Mesenchymal stem cell (in vitro differentiated cells and primary cell): ENCODE measurements at regions not wholly inside any gene's neighbourhood (a gene's known extent, or its start where the extent isn't known, plus 50 kb on each side); places are given as distances from the start of the nearest gene placed in this dataset.
A peak's percentile ranks its signal among the peaks of the same experiment; 100 is the strongest.

Experiments
- DNase-seq: peaks from one replicate; pipeline ENCODE4 v3.0.0-alpha.2; 2013
- H2AFZ ChIP-seq: one replicate; pipeline ENCODE4 v1.6.1; 2013; ENCODE audit warnings: low read depth, mild to moderate bottlenecking, control low read depth, inconsistent platforms, low read length, moderate library complexity
- H2AK5ac ChIP-seq: 2 replicates; pipeline ENCODE4 v1.6.1; 2013; ENCODE audit warnings: low read length, moderate library complexity, mild to moderate bottlenecking, inconsistent platforms; ENCODE audit not compliant: severe bottlenecking
- H2BK120ac ChIP-seq: one replicate; pipeline ENCODE4 v1.6.1; 2013; ENCODE audit warnings: low read depth, mild to moderate bottlenecking, inconsistent platforms, low read length, moderate library complexity
- H2BK12ac ChIP-seq, 2 experiments: one replicate each; pipeline ENCODE4 v1.6.1; 2013; ENCODE audit warnings: inconsistent platforms in 2 of 2, low read length in 2 of 2, mild to moderate bottlenecking in 2 of 2, moderate library complexity in 2 of 2, control low read depth in 1 of 2
- H2BK15ac ChIP-seq: one replicate; pipeline ENCODE4 v1.6.1; 2013; ENCODE audit warnings: mild to moderate bottlenecking, low read depth, inconsistent platforms; ENCODE audit not compliant: poor library complexity, severe bottlenecking
- H2BK5ac ChIP-seq: 2 replicates; pipeline ENCODE4 v1.6.1; 2013; ENCODE audit warnings: low read depth, mild to moderate bottlenecking, low read length, control low read depth, inconsistent platforms; ENCODE audit not compliant: poor library complexity, severe bottlenecking
- H3K14ac ChIP-seq, 2 experiments: one replicate each; pipeline ENCODE4 v1.6.1; 2013; ENCODE audit warnings: inconsistent platforms in 2 of 2, low read length in 2 of 2, control low read depth in 1 of 2, mild to moderate bottlenecking in 1 of 2, moderate library complexity in 1 of 2
- H3K18ac ChIP-seq, 2 experiments: one replicate each; pipeline ENCODE4 v1.6.1; 2013; ENCODE audit warnings: inconsistent platforms in 2 of 2, low read length in 2 of 2, control low read depth in 1 of 2, low read depth in 1 of 2, mild to moderate bottlenecking in 1 of 2
- H3K23ac ChIP-seq, 2 experiments: one replicate each; pipeline ENCODE4 v1.6.1; 2013; ENCODE audit warnings: inconsistent platforms in 2 of 2, low read length in 2 of 2, mild to moderate bottlenecking in 2 of 2, moderate library complexity in 2 of 2, control low read depth in 1 of 2
- H3K27ac ChIP-seq: 2 replicates; pipeline ENCODE4 v1.5.1; 2013; ENCODE audit warnings: mild to moderate bottlenecking, moderate library complexity, low read length, control low read depth, inconsistent platforms; ENCODE audit not compliant: poor library complexity, severe bottlenecking
- H3K27me3 ChIP-seq, 2 experiments: 2 replicates each; pipeline versions ENCODE4 v1.6.1 to v1.7.0; 2013; ENCODE audit warnings: low read length in 2 of 2, mild to moderate bottlenecking in 2 of 2, moderate library complexity in 2 of 2, control low read depth in 1 of 2, inconsistent platforms in 1 of 2; ENCODE audit not compliant: control insufficient read depth in 1 of 2, insufficient read depth in 1 of 2
- H3K36me3 ChIP-seq, 2 experiments: 2 replicates each; pipeline versions ENCODE4 v1.6.1 to v1.7.0; 2013; ENCODE audit warnings: low read length in 2 of 2, control low read depth in 1 of 2, inconsistent platforms in 1 of 2, low read depth in 1 of 2, mild to moderate bottlenecking in 1 of 2; ENCODE audit not compliant: insufficient read depth in 2 of 2, control insufficient read depth in 1 of 2
- H3K4ac ChIP-seq, 2 experiments: one replicate each; pipeline ENCODE4 v1.6.1; 2013; ENCODE audit warnings: inconsistent platforms in 2 of 2, low read length in 2 of 2, mild to moderate bottlenecking in 2 of 2, moderate library complexity in 2 of 2, control low read depth in 1 of 2, low read depth in 1 of 2
- H3K4me1 ChIP-seq: 2 replicates; pipeline ENCODE4 v1.6.1; 2013; ENCODE audit warnings: low read depth, low read length, control low read depth; ENCODE audit not compliant: control insufficient read depth, insufficient read depth
- H3K4me2 ChIP-seq: 2 replicates; pipeline ENCODE4 v1.6.1; 2013; ENCODE audit warnings: low read length, mild to moderate bottlenecking, inconsistent platforms; ENCODE audit not compliant: poor library complexity, severe bottlenecking
- H3K4me3 ChIP-seq, 2 experiments: 2 replicates each; pipeline versions ENCODE4 v1.5.1 to v1.7.0; 2013; ENCODE audit warnings: low read length in 2 of 2, mild to moderate bottlenecking in 2 of 2, control low read depth in 1 of 2, low read depth in 1 of 2; ENCODE audit not compliant: insufficient read depth in 1 of 2
- H3K79me1 ChIP-seq: replicated peaks from 2 replicates; pipeline ENCODE4 v1.6.1; 2013; ENCODE audit warnings: mild to moderate bottlenecking, control low read depth, low read length, inconsistent platforms; ENCODE audit not compliant: poor library complexity, severe bottlenecking
- H3K9ac ChIP-seq: 2 replicates; pipeline ENCODE4 v1.7.0; 2013; ENCODE audit warnings: mild to moderate bottlenecking, low read length, moderate library complexity
- H3K9me3 ChIP-seq: 2 replicates; pipeline ENCODE4 v1.7.0; 2013; ENCODE audit warnings: mild to moderate bottlenecking, low read length; ENCODE audit not compliant: control insufficient read depth
- H4K8ac ChIP-seq: one replicate; pipeline ENCODE4 v1.6.1; 2013; ENCODE audit warnings: inconsistent platforms, mild to moderate bottlenecking, low read length, moderate library complexity
- H4K91ac ChIP-seq: one replicate; pipeline ENCODE4 v1.6.1; 2013; ENCODE audit warnings: mild to moderate bottlenecking, low read length, inconsistent platforms
- WGBS: methylation state at CpG from one replicate; pipeline ENCODE4 v1.1.7; 2013; ENCODE audit warnings: mixed read lengths; 5-methylcytosine and 5-hydroxymethylcytosine counted together

GRCh38 chr16:55392701-55393100, 68.7 kb downstream of the IRX6 start:
- no peak overlapping the region for H3K14ac ChIP-seq
- H3K4ac ChIP-seq: no peak overlapping the region
- H3K27me3 ChIP-seq: peaks cover 0 to 12% of the 10 kb centered on the region in 2 experiments
- no peak overlapping the region for H3K23ac ChIP-seq
- H3K18ac ChIP-seq: no peak overlapping the region
- H2AK5ac ChIP-seq: no peak overlapping the region
- no peaks in the 10 kb centered on the region for H3K79me1 ChIP-seq
- H3K36me3 ChIP-seq: no peaks in the 10 kb centered on the region
- H3K9ac ChIP-seq: no peak overlapping the region
- H2BK5ac ChIP-seq: no peak overlapping the region
- no peak overlapping the region for H2AFZ ChIP-seq
- no peak overlapping the region for H2BK120ac ChIP-seq
- H2BK15ac ChIP-seq: no peak overlapping the region
- no peak overlapping the region for H4K91ac ChIP-seq
- 23% methylated on average over 1 of the region's 1 CpG for WGBS
- H3K4me2 ChIP-seq: no peak overlapping the region
- no peak overlapping the region for H3K4me3 ChIP-seq
- H3K27ac ChIP-seq: no peak overlapping the region
- H3K9me3 ChIP-seq: no peaks in the 10 kb centered on the region
- no peak for DNase-seq
- no peaks in the 10 kb centered on the region for H3K4me1 ChIP-seq
- no peak overlapping the region for H2BK12ac ChIP-seq
- no peak overlapping the region for H4K8ac ChIP-seq

DNA sequence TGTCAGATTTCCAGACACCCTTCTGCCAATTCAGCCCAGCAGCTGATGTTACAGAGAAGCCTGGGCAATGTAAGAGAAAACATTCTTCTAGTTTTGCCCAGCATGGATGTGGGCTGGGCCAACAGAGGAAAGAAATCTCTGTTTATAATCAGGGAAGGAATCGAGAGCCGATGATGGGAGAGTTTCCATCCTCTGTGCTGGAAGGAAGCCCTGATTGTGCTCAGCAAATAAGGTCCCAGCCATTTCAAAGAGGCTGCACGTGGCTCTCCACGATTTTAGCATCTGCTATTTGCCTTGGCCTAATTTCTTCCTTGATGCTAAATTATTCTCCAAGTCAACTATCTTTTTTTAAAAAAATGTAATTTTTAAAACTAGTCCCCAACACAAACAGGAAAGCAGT, 70.0 kb downstream of the IRX6 start:
- Histone ChIP-seq H3K4me2 (no peak overlapping the region), H3K4me3 (no peak overlapping the region), H3K4me1 (no peaks in the 10 kb centered on the region), H2AK5ac (no peak overlapping the region), H3K9me3 (no peaks in the 10 kb centered on the region), H2AFZ (no peak overlapping the region), H3K27me3 (peaks cover 2 to 20% of the 10 kb centered on the region in 2 experiments), H3K36me3 (no peaks in the 10 kb centered on the region), H2BK120ac (no peak overlapping the region), H3K27ac (no peak overlapping the region), H3K18ac (no peak overlapping the region), H2BK12ac (no peak overlapping the region), H4K8ac (no peak overlapping the region), H3K4ac (no peak overlapping the region), H3K79me1 (no peaks in the 10 kb centered on the region), H2BK5ac (no peak overlapping the region), H3K14ac (no peak overlapping the region), H2BK15ac (no peak overlapping the region), H3K23ac (no peak overlapping the region), H4K91ac (no peak overlapping the region), H3K9ac (no peak overlapping the region)
- DNase-seq: no peak
- 72% methylated on average over 4 of the region's 4 CpGs for WGBS

- no peak overlapping the region for H2BK12ac ChIP-seq
- WGBS: 82% methylated on average over 10 of the region's 10 CpGs
- no peaks in the 10 kb centered on the region for H3K36me3 ChIP-seq
- peaks cover 15 to 23% of the 10 kb centered on the region in 2 experiments for H3K27me3 ChIP-seq
- no peak overlapping the region for H4K8ac ChIP-seq
- H3K79me1 ChIP-seq: no peaks in the 10 kb centered on the region
- H3K9ac ChIP-seq: no peak overlapping the region
- DNase-seq: no peak
- H2AFZ ChIP-seq: no peak overlapping the region
- no peak overlapping the region for H3K18ac ChIP-seq
- no peak overlapping the region for H2BK5ac ChIP-seq
- no peak overlapping the region for H3K4me3 ChIP-seq
- no peak overlapping the region for H2BK15ac ChIP-seq
- no peak overlapping the region for H3K4ac ChIP-seq
- no peak overlapping the region for H3K27ac ChIP-seq
- H2AK5ac ChIP-seq: no peak overlapping the region
- no peak overlapping the region for H3K4me2 ChIP-seq
- H3K14ac ChIP-seq: no peak overlapping the region
- H3K9me3 ChIP-seq: no peaks in the 10 kb centered on the region
- no peak overlapping the region for H4K91ac ChIP-seq
- H2BK120ac ChIP-seq: no peak overlapping the region
- H3K23ac ChIP-seq: no peak overlapping the region
- no peaks in the 10 kb centered on the region for H3K4me1 ChIP-seq
These were observed 74.8 kb downstream of the IRX6 start for GRCh38 chr16:55398762-55399161.

GRCh38 chr16:55399911-55400310, 75.9 kb downstream of the IRX6 start:
- Histone ChIP-seq H2BK120ac (no peak overlapping the region), H3K4me3 (no peak overlapping the region), H3K14ac (no peak overlapping the region), H3K4ac (no peak overlapping the region), H3K4me2 (no peak overlapping the region), H2BK12ac (no peak overlapping the region), H3K36me3 (no peaks in the 10 kb centered on the region), H3K9ac (peak overlapping the region; percentile 51), H3K27ac (no peak overlapping the region), H2BK5ac (no peak overlapping the region), H3K4me1 (no peaks in the 10 kb centered on the region), H3K18ac (no peak overlapping the region), H3K23ac (no peak overlapping the region), H3K9me3 (no peaks in the 10 kb centered on the region), H2AK5ac (no peak overlapping the region), H4K8ac (no peak overlapping the region), H3K79me1 (no peaks in the 10 kb centered on the region), H3K27me3 (peaks cover 22 to 25% of the 10 kb centered on the region in 2 experiments), H4K91ac (no peak overlapping the region), H2BK15ac (no peak overlapping the region), H2AFZ (no peak overlapping the region)
- WGBS: 74% methylated on average over 5 of the region's 5 CpGs
- no peak for DNase-seq
